Tibial nerve (tissue), 4 donors: ENCODE measurements at regions not wholly inside any gene's neighbourhood (a gene's known extent, or its start where the extent isn't known, plus 50 kb on each side); places are given as distances from the start of the nearest gene placed in this dataset.
A peak's percentile ranks its signal among the peaks of the same experiment; 100 is the strongest.
"Not testable (repeated sequence)": the region's sequence is repeated elsewhere in the genome, so short reads cannot be mapped to it uniquely, and the experiment has no call there.

ENCODE experiments used
- DNase-seq, 2 donors: peaks; one replicate each; pipeline ENCODE4 v3.0.0-alpha.2; 2019; ENCODE audit warnings: low spot score in 2 of 2
- H3K27ac ChIP-seq, 4 donors: fragments of 200-600 bp; sonication (generic) in 3 of 4; one replicate each; pipeline ENCODE4 v1.5.1; 2017 to 2019; ENCODE audit warnings: mild to moderate bottlenecking in 1 of 4
- H3K27me3 ChIP-seq, 2 donors: fragments of 200-600 bp; sonication (generic) in 1 of 2; one replicate each; pipeline versions ENCODE4 v1.5.1 to v1.6.0; 2017 to 2019
- H3K36me3 ChIP-seq, 3 donors: fragments of 200-600 bp; sonication (generic); one replicate each; pipeline ENCODE4 v1.5.1; 2018 to 2019
- H3K4me1 ChIP-seq, 4 donors: fragments of 200-600 bp; sonication (generic) in 3 of 4; one replicate each; pipeline ENCODE4 v1.5.1; 2017 to 2019
- H3K4me3 ChIP-seq, 4 donors: fragments of 200-600 bp; sonication (generic) in 3 of 4; one replicate each; pipeline ENCODE4 v1.5.1; 2017 to 2019; ENCODE audit warnings: mild to moderate bottlenecking in 1 of 4, moderate library complexity in 1 of 4
- H3K9me3 ChIP-seq, 4 donors: fragments of 200-600 bp; sonication (generic) in 3 of 4; one replicate each; pipeline ENCODE4 v1.5.1; 2017 to 2019
- CTCF ChIP-seq, 5 experiments: fragments of 200-600 bp in 3 of 5; fragments of 450-650 bp in 2 of 5; sonication (generic) in 3 of 5; IDR thresholded peaks; one replicate each; pipeline ENCODE4 v1.5.1; 2016 to 2019; ENCODE audit warnings: antibody characterized with exemption in 5 of 5, mild to moderate bottlenecking in 3 of 5, moderate library complexity in 2 of 5
- EP300 ChIP-seq, 2 donors: sonication (generic); formaldehyde crosslinking; IDR thresholded peaks; one replicate each; pipeline ENCODE4 v1.6.1; 2017; ENCODE audit warnings: antibody characterized with exemption in 2 of 2, mild to moderate bottlenecking in 1 of 2
- POLR2A ChIP-seq, 2 donors: fragments of 450-650 bp; IDR thresholded peaks; one replicate each; pipeline ENCODE4 v1.6.1; 2017; ENCODE audit warnings: antibody characterized with exemption in 2 of 2, mild to moderate bottlenecking in 2 of 2, moderate library complexity in 2 of 2
- WGBS, 2 donors: methylation state at CpG; one replicate each; pipeline ENCODE4 v1.1.5; 2018; 5-methylcytosine and 5-hydroxymethylcytosine counted together

- Histone ChIP-seq H3K4me1 (no peaks in the 10 kb centered on the region), H3K9me3 (no peaks in the 10 kb centered on the region), H3K4me3 (no peak overlapping the region), H3K27ac (no peak overlapping the region), H3K27me3 (no peaks in the 10 kb centered on the region), H3K36me3 (no peaks in the 10 kb centered on the region)
- DNase-seq = peak in 1 of 2 donors; percentile 43
- WGBS, 2 donors = 45 to 48% methylated on average over 5 of the region's 5 CpGs
- no peak for TF ChIP-seq CTCF (IDR thresholded peaks at IDR 0.05)
- peak in 1 of 2 donors; percentile 23 for TF ChIP-seq EP300 (IDR thresholded peaks at IDR 0.05)
- peak in 1 of 2 donors; percentile 25 for TF ChIP-seq POLR2A (IDR thresholded peaks at IDR 0.05)
These were observed 104.4 kb upstream of the GOLGA6L6 start for GRCh38 chr15:20645956-20646355.

GRCh38 chr15:20644896-20645295 lies 103.3 kb upstream of the GOLGA6L6 start:
- TF ChIP-seq POLR2A (IDR thresholded peaks at IDR 0.05) (no peak), CTCF (IDR thresholded peaks at IDR 0.05) (no peak), EP300 (IDR thresholded peaks at IDR 0.05) (no peak)
- WGBS, 2 donors = 63 to 77% methylated on average over 3 of the region's 3 CpGs
- DNase-seq = no peak
- Histone ChIP-seq H3K9me3 (no peaks in the 10 kb centered on the region), H3K4me3 (no peak overlapping the region), H3K27me3 (no peaks in the 10 kb centered on the region), H3K36me3 (no peaks in the 10 kb centered on the region), H3K27ac (no peak overlapping the region), H3K4me1 (no peaks in the 10 kb centered on the region)

- Histone ChIP-seq H3K27me3 (no peaks in the 10 kb centered on the region), H3K27ac (no peak overlapping the region), H3K9me3 (no peaks in the 10 kb centered on the region), H3K36me3 (no peaks in the 10 kb centered on the region), H3K4me1 (no peaks in the 10 kb centered on the region), H3K4me3 (no peak overlapping the region)
- 66 to 73% methylated on average over 3 of the region's 3 CpGs for WGBS, 2 donors
- no peak for TF ChIP-seq POLR2A (IDR thresholded peaks at IDR 0.05)
- no peak for TF ChIP-seq EP300 (IDR thresholded peaks at IDR 0.05)
- TF ChIP-seq CTCF (IDR thresholded peaks at IDR 0.05) = no peak
- no peak for DNase-seq
These were observed 102.3 kb upstream of the GOLGA6L6 start for GRCh38 chr15:20643829-20644425.

- Histone ChIP-seq H3K27ac (no peak overlapping the region), H3K36me3 (no peaks in the 10 kb centered on the region), H3K4me1 (no peaks in the 10 kb centered on the region), H3K27me3 (no peaks in the 10 kb centered on the region), H3K4me3 (no peak overlapping the region), H3K9me3 (no peaks in the 10 kb centered on the region)
- no peak for DNase-seq
- TF ChIP-seq POLR2A (IDR thresholded peaks at IDR 0.05) (no peak), EP300 (IDR thresholded peaks at IDR 0.05) (no peak), CTCF (IDR thresholded peaks at IDR 0.05) (no peak)
- 73% methylated on average over 5 of the region's 5 CpGs for WGBS, 2 donors
These were observed 101.6 kb upstream of the GOLGA6L6 start for GRCh38 chr15:20643024-20643770.

- 59 to 60% methylated on average over 6 of the region's 6 CpGs for WGBS, 2 donors
- TF ChIP-seq POLR2A (IDR thresholded peaks at IDR 0.05) (no peak), CTCF (IDR thresholded peaks at IDR 0.05) (no peak), EP300 (IDR thresholded peaks at IDR 0.05) (no peak)
- no peaks in the 10 kb centered on the region for H3K36me3 ChIP-seq
- H3K4me1 ChIP-seq = no peaks in the 10 kb centered on the region
- H3K27ac ChIP-seq = no peak overlapping the region
- H3K9me3 ChIP-seq = no peaks in the 10 kb centered on the region
- no peaks in the 10 kb centered on the region for H3K27me3 ChIP-seq
- no peak overlapping the region for H3K4me3 ChIP-seq
- no peak for DNase-seq
These were observed 100.6 kb upstream of the GOLGA6L6 start for GRCh38 chr15:20642054-20642767.

- not testable (repeated sequence) for H3K36me3 ChIP-seq, H3K27me3 ChIP-seq, H3K9me3 ChIP-seq, H3K4me1 ChIP-seq, H3K4me3 ChIP-seq, DNase-seq, H3K27ac ChIP-seq
- WGBS, 2 donors = 7 to 11% methylated on average over 2 to 3 of the region's 5 CpGs
These were observed 98.8 kb upstream of the GOLGA6L6 start for GRCh38 chr15:20640427-20640826.

- not testable (repeated sequence) for H3K27ac ChIP-seq, H3K27me3 ChIP-seq, H3K4me1 ChIP-seq, H3K9me3 ChIP-seq, DNase-seq, H3K4me3 ChIP-seq, H3K36me3 ChIP-seq
- no CpG with 5 or more reads among the region's 5 CpGs for WGBS, 2 donors
These were observed 97.6 kb upstream of the GOLGA6L6 start for GRCh38 chr15:20639224-20639623.
